ENCODE measurements at regions not wholly inside any gene's neighbourhood (a gene's known extent, or its start where the extent isn't known, plus 50 kb on each side); places are given as distances from the start of the nearest gene placed in this dataset.

- DNase-seq (ENCODE audit: low read depth in 2 of 3, low spot score in 2 of 3) = no peak
These were observed 1251.2 kb downstream of the BRD1 start for GRCh38 chr22:48576333-48577013.

DNA sequence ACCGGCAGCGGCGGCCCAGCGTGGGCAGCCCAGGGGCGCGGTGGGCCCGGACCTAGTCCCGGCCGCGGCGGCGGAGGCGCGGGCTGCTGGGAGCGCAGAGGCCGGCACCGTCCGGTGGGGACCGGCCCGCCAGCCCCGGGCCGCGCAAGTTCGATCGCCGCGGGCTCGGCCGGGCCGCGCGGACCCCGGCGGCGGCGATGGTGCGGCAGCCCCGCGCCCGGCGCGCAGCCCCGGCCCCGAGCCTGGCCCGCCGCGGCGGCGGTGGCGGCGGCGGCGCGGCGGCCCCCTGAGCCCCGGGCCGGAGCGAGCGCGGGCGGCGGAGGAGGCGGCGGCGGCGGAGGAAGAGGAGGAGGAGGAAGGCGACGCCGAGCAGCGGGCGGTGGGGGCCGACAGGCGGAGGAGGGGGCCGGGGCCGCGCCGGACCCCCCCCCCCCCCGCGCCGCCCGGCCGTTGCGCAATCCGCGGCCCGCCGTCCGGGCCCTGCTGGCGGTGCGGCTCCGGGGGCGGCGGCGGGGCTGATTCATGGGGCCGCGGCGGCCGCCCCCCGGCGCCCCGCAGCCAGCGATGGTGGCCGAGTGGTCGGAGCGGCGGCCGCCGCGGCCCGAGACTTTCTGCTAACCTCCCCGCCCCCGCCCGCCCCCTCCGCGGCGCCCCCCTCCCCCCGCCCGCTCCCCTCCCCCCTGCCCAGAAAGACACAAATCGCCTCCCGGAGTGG is 1251.9 kb downstream of the BRD1 start:
- no peak for DNase-seq (ENCODE audit: low read depth in 2 of 3, low spot score in 2 of 3)

DNA sequence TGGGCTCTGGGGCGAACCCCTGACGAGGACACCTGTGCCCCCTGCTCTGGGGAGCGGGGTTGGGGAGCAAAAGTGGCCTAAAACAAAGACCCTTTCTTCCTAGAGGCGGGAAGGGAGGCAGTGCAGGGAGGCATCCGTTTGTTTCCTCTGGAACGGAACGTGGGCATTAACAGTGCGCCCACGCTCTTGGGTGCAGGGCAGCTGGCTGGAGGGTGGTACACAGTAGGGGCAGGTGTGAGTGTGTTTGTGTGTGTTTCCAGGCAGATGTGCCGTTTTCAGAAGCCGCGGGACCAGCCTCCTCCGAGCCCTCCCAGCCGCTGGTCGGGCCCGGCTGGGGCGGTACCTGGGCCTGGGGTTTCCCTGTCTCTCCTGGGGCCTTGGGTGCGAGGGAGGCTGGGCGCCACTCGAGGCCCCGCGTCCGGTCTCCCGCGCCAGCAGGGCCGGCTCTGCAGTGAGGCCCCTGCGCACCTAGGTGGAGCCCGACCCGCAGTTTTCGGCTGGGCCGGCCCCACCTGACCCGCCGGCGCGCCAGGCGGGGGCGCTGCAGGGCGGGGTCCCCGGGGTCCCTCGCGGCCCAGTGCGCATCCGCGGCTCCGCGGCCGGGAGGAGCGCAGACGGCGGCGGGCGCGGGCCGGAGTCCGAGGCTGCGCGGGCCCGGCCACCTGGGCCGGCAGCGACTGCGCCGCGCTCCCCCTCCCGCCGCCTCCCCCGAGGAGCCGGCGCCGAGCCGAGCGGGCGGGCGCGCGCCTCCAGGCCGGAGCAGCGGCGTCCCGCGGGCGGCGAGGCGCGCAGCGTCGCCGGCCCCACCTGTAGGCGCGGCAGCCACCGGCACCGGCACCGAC is 1252.7 kb downstream of the BRD1 start:
- peak in 2 of 3 experiments; percentile 18 to 23 for DNase-seq (ENCODE audit: low read depth in 2 of 3, low spot score in 2 of 3)

GRCh38 chr22:48573766-48574165 is 1253.9 kb downstream of the BRD1 start:
- DNase-seq (ENCODE audit: low read depth in 2 of 3, low spot score in 2 of 3) = no peak

DNA sequence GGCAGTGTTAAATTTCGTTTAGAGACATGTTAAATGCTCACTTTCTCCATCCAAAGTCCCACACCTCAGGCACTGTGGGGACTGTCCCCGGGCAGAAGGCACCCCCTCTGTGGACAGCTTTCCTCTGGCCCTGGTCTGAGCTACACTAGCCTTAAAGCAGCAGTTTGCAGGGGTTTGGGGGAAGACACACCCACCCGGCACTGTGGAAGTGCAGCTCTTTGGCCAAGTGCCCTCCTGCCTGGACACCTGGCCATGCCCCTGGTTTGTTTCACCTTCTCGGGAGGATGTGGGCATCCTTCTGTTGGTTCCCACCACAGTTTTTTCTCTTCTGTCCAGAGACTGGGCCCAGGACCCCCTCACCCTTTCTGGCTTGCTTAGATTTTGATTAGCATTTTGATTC is 1254.7 kb downstream of the BRD1 start:
- no peak for DNase-seq (ENCODE audit: low read depth in 2 of 3, low spot score in 2 of 3)

DNA sequence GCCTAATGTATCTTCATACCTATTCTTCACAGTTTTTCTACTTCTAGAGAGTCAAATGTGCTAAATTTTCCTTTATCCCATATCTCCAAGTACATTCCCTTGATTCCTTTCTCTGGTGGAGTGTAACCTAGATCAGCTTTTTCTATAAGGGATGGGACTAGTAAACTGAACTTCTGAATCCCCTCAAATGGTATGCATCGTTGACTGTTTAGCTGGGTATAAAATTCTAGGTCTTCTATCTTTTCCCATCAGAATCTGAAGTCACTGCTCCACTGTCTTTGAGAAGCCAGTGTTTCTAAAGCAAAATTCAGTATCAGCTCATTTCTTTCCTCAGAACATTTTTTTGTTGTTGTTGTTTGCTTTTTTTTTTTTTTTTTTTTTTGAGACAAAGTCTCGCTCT is 1256.8 kb downstream of the BRD1 start:
- no peak for DNase-seq (ENCODE audit: low read depth in 2 of 3, low spot score in 2 of 3)

- no peak for DNase-seq (ENCODE audit: low read depth in 2 of 3, low spot score in 2 of 3)
These were observed 1258.0 kb downstream of the BRD1 start for GRCh38 chr22:48569476-48570233.

- no peak for DNase-seq (ENCODE audit: low read depth in 2 of 3, low spot score in 2 of 3)
These were observed 1258.8 kb downstream of the BRD1 start for GRCh38 chr22:48568736-48569330.

DNA sequence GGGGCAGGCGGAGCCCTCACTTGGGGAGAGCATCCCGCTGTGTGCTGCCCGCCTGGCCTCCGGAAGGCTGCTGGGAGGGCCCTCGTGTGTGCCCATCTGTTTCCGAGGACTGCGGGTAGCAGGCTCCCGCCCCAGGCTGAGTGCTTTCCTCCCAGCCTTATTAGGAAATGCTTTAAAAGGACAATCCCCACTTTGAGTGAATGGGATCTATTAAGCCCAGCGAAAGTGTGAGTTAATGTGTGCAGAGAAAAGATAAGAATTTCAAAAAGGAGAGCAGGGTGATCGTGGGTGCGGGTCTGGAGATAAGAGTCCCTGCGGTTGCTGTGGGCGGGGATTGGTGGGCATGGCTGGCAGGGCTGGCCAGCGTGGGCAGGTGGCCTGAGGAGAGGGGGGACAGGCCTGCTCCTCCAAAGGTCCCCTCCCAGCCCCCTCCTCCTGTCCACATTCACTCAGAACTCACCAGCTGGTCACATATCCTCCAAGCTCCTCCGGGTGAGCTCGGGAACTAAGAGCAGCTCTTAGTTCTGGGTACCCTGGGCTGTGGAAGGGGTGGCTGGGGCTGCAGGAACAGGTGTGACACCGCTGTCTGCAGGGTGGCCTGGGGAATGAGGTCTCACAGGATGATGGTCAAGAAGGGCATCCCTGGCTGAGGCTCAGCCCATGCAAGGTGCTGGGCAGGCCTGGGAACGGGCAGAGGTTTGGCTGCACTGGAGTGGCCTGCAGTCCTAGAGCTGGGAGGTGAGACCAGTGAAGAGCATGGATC is 1260.3 kb downstream of the BRD1 start:
- no peak for DNase-seq (ENCODE audit: low read depth in 2 of 3, low spot score in 2 of 3)

DNA sequence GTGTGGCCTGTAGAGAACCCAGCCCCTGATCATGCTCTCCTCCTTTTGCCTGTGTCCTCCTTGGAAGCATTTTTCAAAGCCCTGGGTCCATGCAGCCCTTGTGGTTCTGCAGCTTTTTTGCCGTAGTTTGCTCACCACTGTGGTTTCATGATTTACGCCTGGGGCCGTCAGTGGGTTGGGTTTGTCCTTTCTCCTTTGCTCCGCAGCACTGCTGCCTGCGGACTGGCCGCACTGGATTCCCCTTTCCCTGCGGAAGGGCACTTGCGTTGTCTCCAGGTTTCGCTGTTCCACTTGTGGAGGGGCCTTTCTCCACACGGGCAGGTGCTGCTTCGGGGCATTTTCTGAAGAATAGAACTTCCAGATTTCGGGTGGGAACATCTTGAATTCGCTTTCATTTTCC is 1260.9 kb downstream of the BRD1 start:
- DNase-seq (ENCODE audit: low read depth in 2 of 3, low spot score in 2 of 3) = no peak

DNA sequence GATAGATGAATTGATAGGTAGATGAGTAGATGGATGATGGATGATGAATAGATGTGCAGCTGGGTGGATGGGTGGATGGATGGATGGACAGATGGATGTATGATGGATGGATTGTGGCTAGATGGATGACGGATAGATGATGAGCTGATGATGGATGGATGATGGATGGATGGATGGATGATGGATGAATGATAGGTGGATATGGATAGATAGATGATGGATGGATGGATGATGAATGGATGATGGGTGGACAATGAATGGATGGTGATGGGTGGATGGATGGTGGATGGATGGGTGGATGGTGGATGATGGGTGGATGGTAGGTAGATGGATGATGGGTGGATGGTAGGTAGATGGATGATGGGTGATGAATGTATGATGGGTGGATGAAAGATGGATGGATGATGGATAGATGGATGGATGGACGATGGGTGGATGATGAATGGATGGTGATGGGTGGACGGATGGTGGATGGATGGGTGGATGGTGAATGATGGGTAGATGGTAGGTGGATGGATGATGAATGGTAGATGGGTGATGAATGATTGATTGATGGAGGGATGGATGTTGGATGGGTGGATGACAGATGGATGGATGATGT is 1261.7 kb downstream of the BRD1 start:
- DNase-seq (ENCODE audit: low read depth in 2 of 3, low spot score in 2 of 3) = no peak

DNA sequence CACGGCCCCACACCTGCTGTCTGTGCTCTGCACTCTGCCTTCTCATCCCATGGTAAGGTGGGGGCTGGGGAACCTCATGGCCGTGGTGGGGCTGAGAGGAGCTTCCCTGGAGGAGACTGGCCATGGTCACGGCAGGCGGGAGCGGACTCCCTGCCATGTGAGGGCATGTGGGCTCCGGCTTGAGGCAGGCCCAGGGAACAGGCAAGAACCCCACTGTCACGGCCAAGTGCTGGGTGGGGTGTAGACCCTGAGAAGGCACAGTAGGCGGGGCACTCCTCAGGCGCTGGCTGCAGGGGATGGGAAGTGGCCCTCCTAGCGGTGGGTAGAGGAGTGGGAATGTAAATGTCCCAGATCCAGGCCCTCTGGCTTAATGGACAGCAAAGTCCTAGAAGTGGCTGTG is 1262.7 kb downstream of the BRD1 start:
- no peak for DNase-seq (ENCODE audit: low read depth in 2 of 3, low spot score in 2 of 3)

- DNase-seq (ENCODE audit: low read depth in 2 of 3, low spot score in 2 of 3) = no peak
These were observed 1263.7 kb downstream of the BRD1 start for GRCh38 chr22:48563966-48564330.

GRCh38 chr22:48563118-48563965 is 1264.3 kb downstream of the BRD1 start:
- no peak for DNase-seq (ENCODE audit: low read depth in 2 of 3, low spot score in 2 of 3)

- DNase-seq (ENCODE audit: low read depth in 2 of 3, low spot score in 2 of 3) = no peak
These were observed 1266.0 kb downstream of the BRD1 start for GRCh38 chr22:48561676-48562075.

GRCh38 chr22:48560836-48561235 is 1266.8 kb downstream of the BRD1 start:
- no peak for DNase-seq (ENCODE audit: low read depth in 2 of 3, low spot score in 2 of 3)

GRCh38 chr22:48560389-48560751 is 1267.3 kb downstream of the BRD1 start:
- DNase-seq (ENCODE audit: low read depth in 2 of 3, low spot score in 2 of 3) = no peak

- no peak for DNase-seq (ENCODE audit: low read depth in 2 of 3, low spot score in 2 of 3)
These were observed 1267.9 kb downstream of the BRD1 start for GRCh38 chr22:48559647-48560388.

Measured in activated CD8-positive, alpha-beta memory T cell treated with anti-CD3 and anti-CD28 coated beads for 48 hours (primary cell).